ENCODE measurements at regions not wholly inside any gene's neighbourhood (a gene's known extent, or its start where the extent isn't known, plus 50 kb on each side); places are given as distances from the start of the nearest gene placed in this dataset.

GRCh38 chr3:194013928-194014327 is 122.0 kb upstream of the HES1 start:
- Histone ChIP-seq H3K9me3 (ENCODE audit: control insufficient read depth, low read depth, low read length) (no peaks in the 10 kb centered on the region), H3K36me3 (ENCODE audit: control insufficient read depth in 2 of 2, extremely low read depth in 1 of 2, insufficient read depth in 2 of 2, low read length in 2 of 2) (no peaks in the 10 kb centered on the region), H2AFZ (ENCODE audit: control insufficient read depth, low read length) (no peak overlapping the region), H3K79me2 (ENCODE audit: control insufficient read depth, insufficient read depth, low read length) (no peaks in the 10 kb centered on the region), H4K20me1 (ENCODE audit: control insufficient read depth, extremely low read depth, insufficient read depth, low read length) (no peaks in the 10 kb centered on the region), H3K27me3 (ENCODE audit: control insufficient read depth, extremely low read depth, insufficient read depth, low read length) (peaks cover 3% of the 10 kb centered on the region), H3K27ac (ENCODE audit: control insufficient read depth, insufficient read depth, low read length) (no peak overlapping the region), H3K9ac (ENCODE audit: control insufficient read depth, extremely low read depth, insufficient read depth, low read length) (no peak overlapping the region), H3K4me3 (ENCODE audit: control insufficient read depth in 2 of 3, extremely low read depth in 1 of 3, insufficient read depth in 2 of 3, low read depth in 1 of 3, low read length in 3 of 3) (no peak overlapping the region), H3K9me1 (ENCODE audit: control insufficient read depth, extremely low read depth, insufficient read depth, low read length) (no peaks in the 10 kb centered on the region), H3K4me2 (ENCODE audit: control insufficient read depth, extremely low read depth, insufficient read depth, low read depth, low read length) (no peak overlapping the region), H3K4me1 (ENCODE audit: control insufficient read depth, extremely low read depth, insufficient read depth, low read length) (no peaks in the 10 kb centered on the region)
- dilution Hi-C loops (cut with MboI; ENCODE audit: extremely low pct_ligation_motif_present, low sequenced_read_pairs): no loop called here
- DNase-seq (ENCODE audit: low read depth, low spot score): no peak
- TF ChIP-seq EZH2 (IDR thresholded peaks at IDR 0.05; ENCODE audit: low read length) (no peak), CTCF (optimal IDR thresholded peaks at IDR 0.05 in 1 of 3, IDR thresholded peaks at IDR 0.05 in 1 of 3, conservative IDR thresholded peaks at IDR 0.05 in 1 of 3; ENCODE audit: extremely low read depth in 1 of 3, insufficient read depth in 2 of 3, low read length in 3 of 3) (no peak)
- FAIRE-seq: no peak

- Histone ChIP-seq H3K4me1 (ENCODE audit: control insufficient read depth, extremely low read depth, insufficient read depth, low read length) (no peaks in the 10 kb centered on the region), H3K79me2 (ENCODE audit: control insufficient read depth, insufficient read depth, low read length) (no peaks in the 10 kb centered on the region), H3K4me2 (ENCODE audit: control insufficient read depth, extremely low read depth, insufficient read depth, low read depth, low read length) (no peak overlapping the region), H2AFZ (ENCODE audit: control insufficient read depth, low read length) (no peak overlapping the region), H3K9me1 (ENCODE audit: control insufficient read depth, extremely low read depth, insufficient read depth, low read length) (no peaks in the 10 kb centered on the region), H3K9me3 (ENCODE audit: control insufficient read depth, low read depth, low read length) (no peaks in the 10 kb centered on the region), H3K36me3 (ENCODE audit: control insufficient read depth in 2 of 2, extremely low read depth in 1 of 2, insufficient read depth in 2 of 2, low read length in 2 of 2) (no peaks in the 10 kb centered on the region), H3K27ac (ENCODE audit: control insufficient read depth, insufficient read depth, low read length) (no peak overlapping the region), H3K9ac (ENCODE audit: control insufficient read depth, extremely low read depth, insufficient read depth, low read length) (no peak overlapping the region), H3K4me3 (ENCODE audit: control insufficient read depth in 2 of 3, extremely low read depth in 1 of 3, insufficient read depth in 2 of 3, low read depth in 1 of 3, low read length in 3 of 3) (no peak overlapping the region), H3K27me3 (ENCODE audit: control insufficient read depth, extremely low read depth, insufficient read depth, low read length) (no peaks in the 10 kb centered on the region), H4K20me1 (ENCODE audit: control insufficient read depth, extremely low read depth, insufficient read depth, low read length) (no peaks in the 10 kb centered on the region)
- FAIRE-seq: no peak
- DNase-seq (ENCODE audit: low read depth, low spot score): no peak
- no peak for TF ChIP-seq CTCF (optimal IDR thresholded peaks at IDR 0.05 in 1 of 3, IDR thresholded peaks at IDR 0.05 in 1 of 3, conservative IDR thresholded peaks at IDR 0.05 in 1 of 3; ENCODE audit: extremely low read depth in 1 of 3, insufficient read depth in 2 of 3, low read length in 3 of 3)
- TF ChIP-seq EZH2 (IDR thresholded peaks at IDR 0.05; ENCODE audit: low read length): no peak
- dilution Hi-C loops (cut with MboI; ENCODE audit: extremely low pct_ligation_motif_present, low sequenced_read_pairs): no loop called here
Observed at GRCh38 chr3:194014756-194015155, 121.2 kb upstream of the HES1 start.

All from keratinocyte (primary cell).